ENCODE measurements at regions not wholly inside any gene's neighbourhood (a gene's known extent, or its start where the extent isn't known, plus 50 kb on each side); places are given as distances from the start of the nearest gene placed in this dataset.
"Not testable (repeated sequence)": the region's sequence is repeated elsewhere in the genome, so short reads cannot be mapped to it uniquely, and the experiment has no call there.

DNA sequence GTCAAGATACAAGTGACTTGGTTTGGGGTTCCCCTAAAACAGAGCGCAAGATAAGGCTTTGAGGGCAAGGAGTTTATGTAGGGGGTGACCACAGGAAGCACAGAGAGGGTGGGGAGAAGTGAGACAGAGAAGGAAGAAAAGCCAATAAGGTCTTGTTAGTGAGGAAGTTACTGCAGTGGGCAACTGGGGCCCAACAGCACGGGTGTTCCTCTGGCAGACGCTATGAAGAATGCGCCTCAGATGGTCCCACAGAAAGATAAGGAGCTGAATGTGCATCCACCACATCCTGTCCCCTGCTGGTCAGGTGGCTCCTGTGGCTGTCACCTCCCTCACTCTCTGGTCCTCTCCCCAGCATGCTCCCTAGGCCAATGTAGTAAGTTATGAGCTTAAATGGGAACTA is 333.5 kb downstream of the TSHZ3 start:
- no peak for DNase-seq

GRCh38 chr19:31014668-31015067 is 334.6 kb downstream of the TSHZ3 start:
- DNase-seq = no peak

GRCh38 chr19:31013384-31014020 is 335.7 kb downstream of the TSHZ3 start:
- DNase-seq = no peak

DNA sequence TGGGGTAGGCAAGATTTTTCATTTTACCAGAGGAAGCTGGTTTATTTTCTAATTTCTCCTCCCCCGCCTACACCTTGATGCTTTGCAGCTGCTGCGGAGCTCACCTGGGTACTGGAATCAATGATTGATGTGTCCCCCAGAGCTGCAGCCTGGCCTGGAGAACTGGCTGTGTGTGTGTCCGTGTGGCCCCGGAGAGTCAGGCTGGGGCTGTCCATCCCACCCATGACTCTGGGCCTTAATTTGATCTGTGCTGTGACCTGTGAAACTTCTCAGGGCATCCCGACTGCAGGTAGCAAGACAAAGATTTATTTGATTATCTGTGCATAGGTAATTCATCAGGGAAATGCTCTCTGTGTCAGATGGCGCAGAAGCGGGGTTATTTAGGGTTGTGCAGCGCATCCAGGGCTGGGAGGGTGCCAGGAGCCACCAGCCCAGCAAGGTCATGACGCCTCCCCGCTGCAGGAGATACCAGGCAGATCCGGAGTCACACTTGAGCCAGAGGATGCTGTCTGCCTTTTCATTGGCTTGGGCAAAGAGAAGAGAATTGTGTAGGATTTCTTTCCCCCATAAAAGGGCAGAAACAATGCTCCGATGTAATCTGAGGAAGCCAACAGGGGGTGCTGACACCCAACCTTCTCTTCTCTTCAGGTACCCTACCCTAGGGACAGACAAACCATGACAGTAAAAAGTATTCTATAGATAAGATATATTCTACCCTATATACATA is 346.6 kb downstream of the TSHZ3 start:
- no peak for DNase-seq

GRCh38 chr19:31001991-31002390 is 347.2 kb downstream of the TSHZ3 start:
- DNase-seq = no peak

DNA sequence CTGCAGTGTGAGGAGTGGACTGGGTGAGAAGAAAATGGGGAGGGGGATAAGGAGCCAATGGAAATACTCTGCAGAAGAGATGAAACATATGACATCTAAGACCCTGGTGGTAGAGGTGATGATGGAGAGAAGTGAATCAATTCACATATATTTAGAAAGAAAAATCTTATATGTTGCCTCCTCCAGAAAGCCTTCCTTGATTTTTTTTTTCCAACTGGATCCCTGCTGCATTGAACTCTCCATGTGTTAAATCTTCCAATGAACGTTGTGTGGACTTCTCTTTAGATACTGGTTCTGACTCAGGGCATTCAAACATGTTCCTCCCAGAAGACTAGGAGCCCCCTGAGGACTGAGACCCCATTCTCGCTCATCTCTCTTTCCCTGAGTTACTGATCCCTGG is 348.3 kb downstream of the TSHZ3 start:
- no peak for DNase-seq

- DNase-seq = no peak
These were observed 349.5 kb downstream of the TSHZ3 start for GRCh38 chr19:30999726-31000125.

- DNase-seq = no peak
These were observed 352.0 kb downstream of the TSHZ3 start for GRCh38 chr19:30997222-30997621.

- DNase-seq = no peak
These were observed 370.6 kb downstream of the TSHZ3 start for GRCh38 chr19:30978639-30979038.

GRCh38 chr19:30969591-30969990 is 379.6 kb downstream of the TSHZ3 start:
- DNase-seq = no peak

- no peak for DNase-seq
These were observed 380.3 kb downstream of the TSHZ3 start for GRCh38 chr19:30968841-30969399.

- DNase-seq = no peak
These were observed 381.0 kb downstream of the TSHZ3 start for GRCh38 chr19:30968210-30968609.

DNA sequence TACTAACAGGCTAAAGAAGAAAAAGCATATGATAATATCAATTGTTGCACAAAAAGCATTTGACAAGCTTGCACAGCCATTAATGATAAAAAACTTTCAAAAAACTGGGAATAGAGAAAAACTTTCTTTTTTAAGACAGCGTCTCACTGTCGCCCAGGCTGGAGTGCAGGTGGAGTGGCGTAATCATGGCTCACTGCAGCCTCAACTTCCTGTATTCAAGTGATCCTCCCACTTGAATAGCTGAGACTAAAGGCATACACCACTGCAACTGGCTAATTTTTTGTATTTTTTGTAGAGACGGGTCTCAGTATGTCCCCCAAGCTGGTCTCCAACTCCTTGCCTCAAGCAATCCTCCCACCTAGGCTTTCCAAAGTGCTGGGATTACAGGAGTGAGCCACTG is 382.8 kb downstream of the TSHZ3 start:
- no peak for DNase-seq

GRCh38 chr19:30959011-30959410 is 390.2 kb downstream of the TSHZ3 start:
- no peak for DNase-seq

GRCh38 chr19:30955112-30956104 is 393.8 kb downstream of the TSHZ3 start:
- no peak for DNase-seq

GRCh38 chr19:30944276-30944932 is 404.8 kb downstream of the TSHZ3 start:
- DNase-seq = not testable (repeated sequence)

GRCh38 chr19:30943101-30943843 is 406.0 kb downstream of the TSHZ3 start:
- no peak for DNase-seq

- no peak for DNase-seq
These were observed 406.6 kb downstream of the TSHZ3 start for GRCh38 chr19:30942636-30943035.

GRCh38 chr19:30941591-30941990 is 407.6 kb downstream of the TSHZ3 start:
- DNase-seq = no peak

GRCh38 chr19:30936276-30936675 is 413.0 kb downstream of the TSHZ3 start:
- no peak for DNase-seq

DNA sequence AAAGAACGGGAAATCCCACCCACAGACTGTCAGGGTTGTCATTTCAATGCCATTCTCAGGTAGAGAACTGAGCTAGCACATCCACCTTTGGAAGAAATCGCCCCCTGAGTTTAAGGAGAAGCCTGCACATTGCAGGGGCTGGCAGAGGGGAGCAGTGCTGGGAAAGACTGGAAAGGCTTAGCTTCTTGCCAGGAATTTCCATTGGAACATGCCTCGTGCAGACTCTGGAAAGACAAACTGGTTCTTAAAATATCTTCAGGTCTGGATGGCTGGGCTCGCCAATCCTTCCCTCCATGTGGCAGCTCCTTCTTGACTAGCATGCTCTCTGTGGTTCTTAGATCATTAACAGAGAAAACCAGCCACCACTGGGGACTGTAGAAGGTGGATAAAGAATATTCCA is 414.1 kb downstream of the TSHZ3 start:
- no peak for DNase-seq

DNA sequence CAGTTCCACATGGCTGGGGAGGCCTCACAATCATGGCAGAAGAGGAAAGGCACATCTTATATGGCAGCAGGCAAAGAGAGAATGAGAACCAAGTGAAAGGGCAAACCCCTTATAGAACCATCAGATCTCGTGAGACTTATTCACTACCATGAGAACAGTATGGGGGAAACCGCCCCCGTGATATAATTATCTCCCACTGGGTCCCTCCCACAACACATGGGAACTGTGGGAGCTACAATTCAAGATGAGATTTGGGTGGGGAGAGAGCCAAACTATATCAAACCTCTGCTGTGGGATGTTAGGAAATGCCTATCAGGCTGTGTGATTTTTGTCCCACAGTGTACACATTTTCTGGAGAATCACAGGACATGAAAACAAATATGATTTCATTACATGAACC is 415.8 kb downstream of the TSHZ3 start:
- not testable (repeated sequence) for DNase-seq
